K562 (cell line): ENCODE measurements at regions not wholly inside any gene's neighbourhood (a gene's known extent, or its start where the extent isn't known, plus 50 kb on each side); places are given as distances from the start of the nearest gene placed in this dataset.

Source experiments
- CBX5 ChIP-seq: IDR thresholded peaks from 2 replicates; pipeline ENCODE4 v1.6.1; 2014; ENCODE audit warnings: low read depth, borderline replicate concordance
- ZBTB26 ChIP-seq: fragments of 450-650 bp; formaldehyde crosslinking; IDR thresholded peaks from 2 replicates; pipeline ENCODE4 v1.4.0; 2022; ENCODE audit warnings: missing genetic modification characterization

GRCh38 chr22:27435844-27436576 is 365.5 kb downstream of the MN1 start:
- TF ChIP-seq ZBTB26 (CRISPR knock-in tag) (no peak), CBX5 (no peak)
